Choroid plexus epithelial cell (primary cell): ENCODE measurements at regions not wholly inside any gene's neighbourhood (a gene's known extent, or its start where the extent isn't known, plus 50 kb on each side); places are given as distances from the start of the nearest gene placed in this dataset.

Experiments used
- DNase-seq: peaks from one replicate; pipeline ENCODE4 v3.0.0-alpha.2; 2010; ENCODE audit warnings: low read depth
- H3K4me3 ChIP-seq: 2 replicates; pipeline ENCODE4 v1.5.1; 2011; ENCODE audit warnings: low read depth, mild to moderate bottlenecking, control low read depth, low read length, moderate library complexity
- CTCF ChIP-seq: conservative IDR thresholded peaks from 2 replicates; pipeline ENCODE4 v1.5.1; 2011; ENCODE audit warnings: low read depth, mild to moderate bottlenecking, control low read depth, inconsistent platforms, low read length, moderate library complexity

DNA sequence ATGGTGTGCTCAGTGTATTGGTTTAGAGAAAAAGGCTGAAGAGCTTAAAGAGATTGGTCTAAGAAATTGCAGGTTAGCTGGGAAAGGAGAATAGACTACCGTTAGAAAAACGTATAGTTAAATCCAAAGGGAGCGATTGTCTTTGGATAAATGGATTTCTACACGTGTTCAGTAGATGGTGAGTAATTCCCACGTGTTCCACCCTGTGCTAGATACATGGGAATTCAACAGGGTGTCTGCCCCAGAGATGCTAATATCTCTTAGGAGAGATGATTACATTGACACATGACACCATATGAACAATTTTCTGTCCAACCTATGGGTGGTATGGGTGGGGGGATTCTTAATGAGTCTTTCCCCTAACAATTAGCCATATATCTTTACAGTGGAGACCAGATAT is 99.8 kb downstream of the TDRD15 start:
- TF ChIP-seq CTCF = no peak
- H3K4me3 ChIP-seq = no peak overlapping the region
- no peak for DNase-seq

GRCh38 chr2:21228041-21228895 is 104.5 kb downstream of the TDRD15 start:
- TF ChIP-seq CTCF = no peak
- H3K4me3 ChIP-seq = no peak overlapping the region
- no peak for DNase-seq

DNA sequence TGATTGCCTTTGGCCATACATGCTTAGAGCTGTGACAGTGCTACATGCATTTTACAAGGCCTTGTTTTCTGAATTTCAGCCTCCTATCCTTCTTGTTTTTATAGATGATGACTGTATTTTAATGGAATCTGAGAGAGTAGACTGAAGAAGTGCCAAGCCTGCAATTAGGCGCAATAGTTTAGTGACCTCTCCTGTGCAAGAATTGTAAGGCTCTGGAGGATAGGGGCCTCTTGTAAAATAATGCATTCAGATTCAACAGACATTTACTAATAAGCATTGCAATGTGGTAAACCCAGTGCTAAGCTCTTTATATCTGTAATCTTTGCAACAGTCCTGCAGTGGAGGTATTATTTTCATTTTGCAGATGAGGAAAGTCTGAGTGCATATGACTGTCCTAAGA is 105.5 kb downstream of the TDRD15 start:
- no peak for DNase-seq
- no peak for TF ChIP-seq CTCF
- H3K4me3 ChIP-seq = no peak overlapping the region

GRCh38 chr2:21230140-21230539 is 106.4 kb downstream of the TDRD15 start:
- TF ChIP-seq CTCF = no peak
- DNase-seq = no peak
- no peak overlapping the region for H3K4me3 ChIP-seq

- TF ChIP-seq CTCF = no peak
- no peak for DNase-seq
- H3K4me3 ChIP-seq = no peak overlapping the region
Observed at GRCh38 chr2:21231985-21232384, 108.2 kb downstream of the TDRD15 start.

- DNase-seq = no peak
- no peak for TF ChIP-seq CTCF
- no peak overlapping the region for H3K4me3 ChIP-seq
Observed at GRCh38 chr2:21233194-21233593, 109.4 kb downstream of the TDRD15 start.

- TF ChIP-seq CTCF = no peak
- H3K4me3 ChIP-seq = no peak overlapping the region
- no peak for DNase-seq
Observed at GRCh38 chr2:21234001-21234400, 110.2 kb downstream of the TDRD15 start.
